ENCODE measurements at regions not wholly inside any gene's neighbourhood (a gene's known extent, or its start where the extent isn't known, plus 50 kb on each side); places are given as distances from the start of the nearest gene placed in this dataset.

GRCh38 chr10:107232013-107232412, 67.5 kb upstream of the SORCS1 start:
- Histone ChIP-seq H3K4me3 (replicated peaks; ENCODE audit: low read depth, low read length) (no peak overlapping the region), H3K36me3 (ENCODE audit: control insufficient read depth, insufficient read depth, low read length) (no peaks in the 10 kb centered on the region), H3K27me3 (replicated peaks; ENCODE audit: control insufficient read depth, insufficient read depth, low read length) (no peaks in the 10 kb centered on the region)
- no peak for DNase-seq (ENCODE audit: extremely low read depth, insufficient read length)
- no peak for TF ChIP-seq CTCF (IDR thresholded peaks at IDR 0.05; ENCODE audit: insufficient read depth, low read length, poor library complexity, severe bottlenecking)

GRCh38 chr10:107230887-107231286, 66.4 kb upstream of the SORCS1 start:
- H3K4me3 ChIP-seq (replicated peaks; ENCODE audit: low read depth, low read length) = no peak overlapping the region
- no peak for TF ChIP-seq CTCF (IDR thresholded peaks at IDR 0.05; ENCODE audit: insufficient read depth, low read length, poor library complexity, severe bottlenecking)
- DNase-seq (ENCODE audit: extremely low read depth, insufficient read length) = no peak

GRCh38 chr10:107215681-107216080, 51.2 kb upstream of the SORCS1 start:
- no peak for DNase-seq (ENCODE audit: extremely low read depth, insufficient read length)
- Histone ChIP-seq H3K36me3 (ENCODE audit: control insufficient read depth, insufficient read depth, low read length) (no peaks in the 10 kb centered on the region), H3K4me3 (replicated peaks; ENCODE audit: low read depth, low read length) (no peak overlapping the region), H3K27me3 (replicated peaks; ENCODE audit: control insufficient read depth, insufficient read depth, low read length) (no peaks in the 10 kb centered on the region)
- no peak for TF ChIP-seq CTCF (IDR thresholded peaks at IDR 0.05; ENCODE audit: insufficient read depth, low read length, poor library complexity, severe bottlenecking)

More at GRCh38 chr10:107230887-107231286, 66.4 kb upstream of the SORCS1 start:
- Histone ChIP-seq H3K36me3 (ENCODE audit: control insufficient read depth, insufficient read depth, low read length) (no peaks in the 10 kb centered on the region), H3K27me3 (replicated peaks; ENCODE audit: control insufficient read depth, insufficient read depth, low read length) (no peaks in the 10 kb centered on the region)

All from GM06990 (cell line).